Central memory CD8-positive, alpha-beta T cell (primary cell): ENCODE measurements at regions not wholly inside any gene's neighbourhood (a gene's known extent, or its start where the extent isn't known, plus 50 kb on each side); places are given as distances from the start of the nearest gene placed in this dataset.
"Not testable (repeated sequence)": the region's sequence is repeated elsewhere in the genome, so short reads cannot be mapped to it uniquely, and the experiment has no call there.

ENCODE experiments used
- ATAC-seq: fragments of 150-1000 bp; cut with Tn5 transposase; replicated peaks from 2 replicates; pipeline ENCODE4 v1.10.0; 2022; ENCODE audit warnings: mild to moderate bottlenecking, moderate FRiP score, moderate number of reproducible peaks; ENCODE audit not compliant: poor library complexity, severe bottlenecking; ENCODE audit errors: extremely low read depth
- DNase-seq, 2 donors: peaks; one replicate each; pipeline ENCODE4 v3.0.0; 2021; ENCODE audit warnings: low spot score in 2 of 2
- H3K27ac Mint-ChIP-seq: one replicate; pipeline ENCODE4 v1.8.0; 2022; ENCODE audit warnings: low read depth, mild to moderate bottlenecking, moderate library complexity, mixed read lengths
- H3K27me3 Mint-ChIP-seq: one replicate; pipeline ENCODE4 v1.8.0; 2022; ENCODE audit warnings: mixed read lengths
- H3K36me3 Mint-ChIP-seq: one replicate; pipeline ENCODE4 v1.8.0; 2022; ENCODE audit warnings: mild to moderate bottlenecking, moderate library complexity, mixed read lengths; ENCODE audit not compliant: insufficient read depth
- H3K4me1 Mint-ChIP-seq: one replicate; pipeline ENCODE4 v1.8.0; 2022; ENCODE audit warnings: mixed read lengths
- H3K4me3 Mint-ChIP-seq: one replicate; pipeline ENCODE4 v1.8.0; 2022; ENCODE audit warnings: mild to moderate bottlenecking, moderate library complexity, mixed read lengths
- H3K9me3 Mint-ChIP-seq: one replicate; pipeline ENCODE4 v1.8.0; 2022; ENCODE audit warnings: mixed read lengths

DNA sequence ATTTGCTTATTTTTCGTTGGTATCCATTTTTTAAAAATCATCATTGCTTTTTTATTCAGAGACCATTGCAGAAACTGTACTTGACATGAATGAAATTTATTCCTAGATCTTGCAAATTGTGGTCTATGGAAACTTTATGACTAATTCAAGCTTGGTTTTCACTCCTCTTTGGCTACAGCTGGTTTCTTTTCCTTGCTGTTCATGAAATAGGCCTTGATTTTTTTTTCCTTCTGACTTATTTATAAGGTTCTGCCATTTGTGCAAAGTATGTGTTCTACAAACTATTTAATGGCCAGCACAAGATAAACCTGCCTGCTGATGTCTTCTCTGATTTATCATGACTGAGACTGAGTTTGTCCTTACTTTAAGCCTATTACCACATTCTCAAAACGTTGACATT lies 764.0 kb upstream of the SLITRK5 start:
- Mint-ChIP-seq H3K9me3 (peaks cover 21% of the 10 kb centered on the region), H3K4me3 (no peak overlapping the region), H3K27ac (no peak overlapping the region), H3K4me1 (no peaks in the 10 kb centered on the region), H3K27me3 (no peaks in the 10 kb centered on the region), H3K36me3 (no peaks in the 10 kb centered on the region)
- DNase-seq (no peak), ATAC-seq (no peak)

DNA sequence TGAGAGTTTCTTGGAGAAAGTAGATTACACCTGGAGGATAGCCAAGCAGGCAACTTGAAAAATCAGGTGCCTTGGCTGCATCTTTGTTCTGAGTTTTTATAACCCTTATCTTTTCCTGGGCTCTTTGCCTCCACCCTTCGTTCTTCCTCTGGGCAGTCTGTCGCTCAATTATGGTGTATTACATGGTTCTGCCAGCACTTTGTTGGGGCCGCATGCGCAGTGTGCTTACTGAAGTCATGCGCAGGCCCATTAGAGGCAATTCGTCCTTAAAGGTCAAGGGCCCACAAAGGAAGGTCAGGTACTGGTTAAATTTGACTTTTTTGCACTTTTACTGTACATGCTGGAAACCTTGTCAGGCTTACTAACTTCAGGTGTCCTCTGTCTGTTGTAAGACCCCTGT lies 761.9 kb upstream of the SLITRK5 start:
- no peak overlapping the region for H3K27ac Mint-ChIP-seq
- no peak overlapping the region for H3K4me3 Mint-ChIP-seq

DNA sequence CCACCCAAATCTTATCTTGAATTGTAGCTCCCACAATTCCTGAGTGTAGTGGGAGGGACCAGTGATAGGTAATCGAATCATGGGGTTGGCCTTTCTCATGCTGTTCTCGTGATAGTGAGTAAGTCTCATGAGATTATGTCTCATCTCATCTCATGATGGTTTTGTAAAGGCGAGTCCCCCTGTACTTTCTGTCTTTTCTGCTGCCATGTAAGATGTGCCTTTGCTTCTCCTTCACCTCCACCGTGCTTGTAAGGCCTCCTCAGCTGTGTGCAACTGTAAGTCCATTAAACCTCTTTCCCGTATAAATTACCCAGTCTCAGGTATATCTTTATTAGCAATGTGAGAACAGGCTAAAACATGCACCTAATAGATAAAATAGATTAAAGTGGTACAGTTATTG lies 756.4 kb upstream of the SLITRK5 start:
- H3K36me3 Mint-ChIP-seq: no peaks in the 10 kb centered on the region
- no peak overlapping the region for H3K4me3 Mint-ChIP-seq
- no peaks in the 10 kb centered on the region for H3K27me3 Mint-ChIP-seq
- H3K4me1 Mint-ChIP-seq: no peaks in the 10 kb centered on the region
- DNase-seq: no peak
- H3K27ac Mint-ChIP-seq: no peak overlapping the region
- peaks cover 27% of the 10 kb centered on the region for H3K9me3 Mint-ChIP-seq
- no peak for ATAC-seq

More for the DNA sequence above, 761.9 kb upstream of the SLITRK5 start:
- ATAC-seq (no peak), DNase-seq (no peak)
- Mint-ChIP-seq H3K9me3 (peaks cover 16% of the 10 kb centered on the region), H3K36me3 (no peaks in the 10 kb centered on the region), H3K4me1 (no peaks in the 10 kb centered on the region), H3K27me3 (no peaks in the 10 kb centered on the region)

GRCh38 chr13:86917438-86917837 lies 753.7 kb upstream of the SLITRK5 start:
- not testable (repeated sequence) for H3K27me3 Mint-ChIP-seq, H3K4me1 Mint-ChIP-seq, H3K27ac Mint-ChIP-seq, DNase-seq, ATAC-seq, H3K4me3 Mint-ChIP-seq, H3K36me3 Mint-ChIP-seq
- H3K9me3 Mint-ChIP-seq: peaks cover 24% of the 10 kb centered on the region

GRCh38 chr13:86918682-86919081 lies 752.5 kb upstream of the SLITRK5 start:
- no peak for DNase-seq
- Mint-ChIP-seq H3K4me3 (no peak overlapping the region), H3K27ac (no peak overlapping the region), H3K4me1 (no peaks in the 10 kb centered on the region), H3K9me3 (peaks cover 18% of the 10 kb centered on the region), H3K27me3 (no peaks in the 10 kb centered on the region), H3K36me3 (no peaks in the 10 kb centered on the region)
- no peak for ATAC-seq

DNA sequence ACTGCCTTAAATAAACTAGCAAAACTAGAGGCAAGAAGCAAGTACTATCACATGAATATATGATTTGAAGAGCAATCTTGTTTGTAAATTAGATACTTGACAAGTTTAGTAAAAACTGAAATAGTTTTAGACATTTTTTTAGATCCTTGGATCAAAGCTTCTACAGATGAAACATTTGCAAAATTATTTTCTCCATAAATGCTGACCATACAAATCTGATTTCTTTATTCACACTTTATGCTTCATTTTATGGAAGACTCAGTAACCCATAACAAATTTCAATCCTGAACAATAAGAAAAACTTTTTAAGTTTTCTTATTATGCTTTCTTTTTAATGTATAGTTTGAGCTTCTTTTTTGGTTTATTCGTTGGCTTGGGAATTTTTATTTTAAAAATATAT lies 750.2 kb upstream of the SLITRK5 start:
- H3K36me3 Mint-ChIP-seq: no peaks in the 10 kb centered on the region
- H3K27ac Mint-ChIP-seq: no peak overlapping the region
- DNase-seq: no peak
- ATAC-seq: no peak
- H3K4me1 Mint-ChIP-seq: no peaks in the 10 kb centered on the region
- H3K9me3 Mint-ChIP-seq: peaks cover 18% of the 10 kb centered on the region
- no peak overlapping the region for H3K4me3 Mint-ChIP-seq
- no peaks in the 10 kb centered on the region for H3K27me3 Mint-ChIP-seq

DNA sequence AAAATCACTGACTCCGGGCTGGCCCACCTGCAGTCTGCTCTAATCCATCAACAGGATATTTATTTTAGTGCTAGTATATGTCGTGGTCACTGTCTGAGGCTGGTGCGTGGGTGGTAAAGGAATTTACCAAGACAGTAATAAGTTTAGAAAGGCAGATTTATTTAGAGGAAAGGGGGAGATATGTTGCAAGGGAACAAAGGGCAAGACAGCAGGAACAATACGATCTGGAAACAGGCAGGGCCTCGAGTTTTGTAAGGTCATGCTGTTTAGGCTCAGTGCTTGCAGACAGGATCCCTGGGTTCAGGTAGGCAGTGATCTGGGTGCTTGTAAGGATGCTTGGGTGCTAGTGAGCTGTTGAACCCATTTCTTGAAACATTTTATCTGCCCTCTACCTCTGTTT lies 748.2 kb upstream of the SLITRK5 start:
- H3K27ac Mint-ChIP-seq: no peak overlapping the region
- DNase-seq (no peak), ATAC-seq (no peak)
- no peak overlapping the region for H3K4me3 Mint-ChIP-seq
- no peaks in the 10 kb centered on the region for H3K4me1 Mint-ChIP-seq
- H3K27me3 Mint-ChIP-seq: no peaks in the 10 kb centered on the region
- H3K9me3 Mint-ChIP-seq: peaks cover 19% of the 10 kb centered on the region
- no peaks in the 10 kb centered on the region for H3K36me3 Mint-ChIP-seq

DNA sequence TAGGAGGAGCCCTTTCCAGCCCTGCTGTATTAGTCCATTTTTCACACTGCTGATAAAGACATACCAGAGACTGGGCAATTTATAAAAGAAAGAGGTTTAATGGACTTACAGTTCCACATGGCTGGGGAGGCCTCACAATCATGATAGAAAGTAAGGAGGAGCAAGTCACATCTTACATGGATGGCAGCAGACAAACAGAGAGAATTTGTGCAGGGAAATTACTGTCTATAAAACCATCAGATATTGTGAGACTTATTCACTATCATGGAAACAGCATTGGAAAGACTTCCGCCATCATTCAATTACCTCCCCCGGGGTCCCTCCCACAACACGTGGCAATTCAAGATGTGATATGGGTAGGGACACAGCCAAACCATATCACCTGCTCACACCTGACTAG lies 744.3 kb upstream of the SLITRK5 start:
- H3K27ac Mint-ChIP-seq, H3K4me1 Mint-ChIP-seq, H3K36me3 Mint-ChIP-seq, H3K27me3 Mint-ChIP-seq, H3K4me3 Mint-ChIP-seq, DNase-seq, ATAC-seq: not testable (repeated sequence)
- H3K9me3 Mint-ChIP-seq: peaks cover 19% of the 10 kb centered on the region

DNA sequence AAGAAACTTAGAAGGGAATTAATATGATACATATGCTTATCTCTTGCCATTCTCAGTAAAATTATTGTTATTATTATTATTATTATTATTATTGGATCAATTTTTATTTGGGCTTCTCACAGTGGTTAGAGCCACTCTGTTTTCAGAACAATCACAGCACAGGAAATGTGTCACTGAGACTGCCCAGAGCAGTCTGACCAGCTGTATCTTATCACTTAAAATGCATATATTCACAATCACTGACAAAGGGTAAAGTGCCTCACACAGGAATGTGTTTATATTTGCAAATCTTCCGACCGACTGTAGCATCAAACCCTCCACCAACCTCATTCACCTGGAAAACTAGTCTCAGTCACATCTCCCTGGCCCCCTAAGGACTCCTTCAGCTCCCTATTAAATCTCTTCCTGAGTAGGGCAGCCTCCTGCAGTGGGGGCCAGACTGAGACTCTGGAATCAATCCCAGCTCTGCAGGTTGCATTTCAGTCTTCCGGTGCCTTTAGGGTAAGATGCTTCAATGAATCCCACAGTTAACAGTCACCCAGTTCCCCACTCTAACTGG lies 738.3 kb upstream of the SLITRK5 start:
- Mint-ChIP-seq H3K4me1 (no peaks in the 10 kb centered on the region), H3K27me3 (no peaks in the 10 kb centered on the region), H3K4me3 (no peak overlapping the region), H3K9me3 (peaks cover 9% of the 10 kb centered on the region), H3K27ac (no peak overlapping the region), H3K36me3 (no peaks in the 10 kb centered on the region)
- ATAC-seq (no peak), DNase-seq (no peak)

DNA sequence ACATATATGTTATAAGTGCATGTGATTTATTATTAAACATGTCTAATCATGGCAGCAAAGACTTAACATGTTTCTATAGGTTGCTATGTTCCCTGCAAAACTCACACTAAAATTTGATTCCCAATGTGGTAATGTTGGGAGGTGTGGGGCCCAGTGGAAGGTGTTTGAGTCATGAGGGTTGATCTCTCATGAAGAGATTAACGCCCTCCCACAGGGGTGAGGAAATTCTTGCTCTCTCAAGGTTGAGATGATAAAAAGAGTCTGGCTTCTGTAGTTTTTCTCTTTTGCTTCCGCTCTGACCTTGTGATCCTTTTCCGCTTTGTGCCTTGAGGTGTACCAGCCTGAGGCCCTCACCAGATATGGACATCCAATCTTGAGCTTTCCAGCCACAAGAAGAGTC lies 737.5 kb upstream of the SLITRK5 start:
- no peaks in the 10 kb centered on the region for H3K4me1 Mint-ChIP-seq
- H3K4me3 Mint-ChIP-seq: no peak overlapping the region
- no peaks in the 10 kb centered on the region for H3K27me3 Mint-ChIP-seq
- no peak overlapping the region for H3K27ac Mint-ChIP-seq
- no peak for ATAC-seq
- peaks cover 9% of the 10 kb centered on the region for H3K9me3 Mint-ChIP-seq
- H3K36me3 Mint-ChIP-seq: no peaks in the 10 kb centered on the region
- no peak for DNase-seq

DNA sequence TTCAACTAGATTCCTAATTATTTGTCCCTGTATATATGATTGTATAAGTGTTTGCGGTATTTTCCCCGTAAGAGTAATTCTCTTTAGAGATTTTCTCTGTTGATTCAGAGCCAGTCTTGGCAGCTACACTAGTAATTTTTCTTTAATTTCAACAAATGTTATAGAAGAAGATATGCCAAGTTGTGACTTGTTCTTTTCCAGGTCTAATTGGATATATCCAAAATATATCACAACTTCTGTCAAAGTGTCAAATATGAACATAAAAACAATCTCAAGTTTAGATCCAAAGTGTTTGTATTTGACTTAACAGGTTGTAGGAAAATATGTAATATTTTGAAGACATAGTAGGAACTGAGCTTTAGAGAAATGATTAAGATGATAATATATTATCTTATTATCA lies 733.9 kb upstream of the SLITRK5 start:
- peaks cover 9% of the 10 kb centered on the region for H3K9me3 Mint-ChIP-seq
- no peak overlapping the region for H3K27ac Mint-ChIP-seq
- no peak for DNase-seq
- no peak for ATAC-seq
- no peak overlapping the region for H3K4me3 Mint-ChIP-seq
- no peaks in the 10 kb centered on the region for H3K36me3 Mint-ChIP-seq
- no peaks in the 10 kb centered on the region for H3K27me3 Mint-ChIP-seq
- no peaks in the 10 kb centered on the region for H3K4me1 Mint-ChIP-seq

GRCh38 chr13:86945584-86945983 lies 725.6 kb upstream of the SLITRK5 start:
- Mint-ChIP-seq H3K27me3 (no peaks in the 10 kb centered on the region), H3K9me3 (peaks cover 6% of the 10 kb centered on the region), H3K27ac (no peak overlapping the region), H3K4me3 (no peak overlapping the region), H3K4me1 (no peaks in the 10 kb centered on the region), H3K36me3 (no peaks in the 10 kb centered on the region)
- DNase-seq (no peak), ATAC-seq (no peak)

- H3K9me3 Mint-ChIP-seq: peaks cover 6% of the 10 kb centered on the region
- no peaks in the 10 kb centered on the region for H3K36me3 Mint-ChIP-seq
- H3K4me3 Mint-ChIP-seq: no peak overlapping the region
- DNase-seq (no peak), ATAC-seq (no peak)
- no peaks in the 10 kb centered on the region for H3K27me3 Mint-ChIP-seq
- no peak overlapping the region for H3K27ac Mint-ChIP-seq
- no peaks in the 10 kb centered on the region for H3K4me1 Mint-ChIP-seq
Measured at GRCh38 chr13:86946734-86947133, 724.4 kb upstream of the SLITRK5 start.

DNA sequence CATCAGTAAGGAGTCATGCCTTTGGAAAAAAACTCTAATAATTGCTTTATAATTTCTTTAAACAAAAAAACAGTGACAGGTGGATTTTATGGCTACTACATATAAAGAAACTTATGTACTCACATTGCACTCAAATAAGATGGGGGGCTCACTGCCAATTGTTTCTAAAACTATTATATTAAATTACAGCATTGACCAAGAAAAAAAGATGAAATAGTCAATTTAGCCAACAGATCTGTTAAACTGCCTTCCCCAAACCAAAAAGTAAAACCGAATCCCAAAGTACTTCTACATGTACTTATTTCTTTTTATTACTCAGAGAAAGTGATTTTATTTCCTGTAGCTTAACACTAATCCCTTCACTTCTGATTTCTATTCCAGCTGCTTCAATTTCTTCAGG lies 716.8 kb upstream of the SLITRK5 start:
- H3K27me3 Mint-ChIP-seq: no peaks in the 10 kb centered on the region
- ATAC-seq: no peak
- H3K4me1 Mint-ChIP-seq: no peaks in the 10 kb centered on the region
- no peak overlapping the region for H3K27ac Mint-ChIP-seq
- no peak for DNase-seq
- H3K4me3 Mint-ChIP-seq: no peak overlapping the region
- peaks cover 9% of the 10 kb centered on the region for H3K9me3 Mint-ChIP-seq
- no peaks in the 10 kb centered on the region for H3K36me3 Mint-ChIP-seq
